Trophoblast cell (in vitro differentiated cells and primary cell): ENCODE measurements at regions not wholly inside any gene's neighbourhood (a gene's known extent, or its start where the extent isn't known, plus 50 kb on each side); places are given as distances from the start of the nearest gene placed in this dataset.

ENCODE experiments used
- DNase-seq, 2 donors: peaks; one replicate each; pipeline ENCODE4 v3.0.0-alpha.2; 2016
- H2AFZ ChIP-seq: 2 replicates; pipeline ENCODE4 v1.6.1; 2013; ENCODE audit warnings: low read length, moderate library complexity, mild to moderate bottlenecking; ENCODE audit not compliant: insufficient read depth, poor library complexity
- H2AK5ac ChIP-seq: 2 replicates; pipeline ENCODE4 v1.6.1; 2013; ENCODE audit warnings: mild to moderate bottlenecking, low read length
- H2BK120ac ChIP-seq: 2 replicates; pipeline ENCODE4 v1.6.1; 2013; ENCODE audit warnings: low read length, mild to moderate bottlenecking, moderate library complexity; ENCODE audit not compliant: insufficient read depth, poor library complexity
- H2BK12ac ChIP-seq: 2 replicates; pipeline ENCODE4 v1.6.1; 2013; ENCODE audit warnings: mild to moderate bottlenecking, low read length, moderate library complexity
- H2BK5ac ChIP-seq: 2 replicates; pipeline ENCODE4 v1.6.1; 2013; ENCODE audit warnings: low read length, low read depth, moderate library complexity, mild to moderate bottlenecking; ENCODE audit not compliant: poor library complexity
- H3K14ac ChIP-seq: 2 replicates; pipeline ENCODE4 v1.6.1; 2013; ENCODE audit warnings: mild to moderate bottlenecking, low read length
- H3K18ac ChIP-seq: 2 replicates; pipeline ENCODE4 v1.6.1; 2013; ENCODE audit warnings: mild to moderate bottlenecking, low read length
- H3K23ac ChIP-seq: 2 replicates; pipeline ENCODE4 v1.6.1; 2013; ENCODE audit warnings: low read length
- H3K27ac ChIP-seq: 2 replicates; pipeline ENCODE4 v1.5.1; 2013; ENCODE audit warnings: low read depth, mild to moderate bottlenecking, inconsistent platforms, low read length, moderate library complexity
- H3K27me3 ChIP-seq: 2 replicates; pipeline ENCODE4 v1.6.1; 2013; ENCODE audit warnings: inconsistent platforms, mild to moderate bottlenecking, low read length, moderate library complexity; ENCODE audit not compliant: insufficient read depth
- H3K36me3 ChIP-seq, 2 experiments: 1 replicate in 1 of 2; 2 replicates in 1 of 2; pipeline ENCODE4 v1.6.1; 2013; ENCODE audit warnings: low read length in 2 of 2, mild to moderate bottlenecking in 2 of 2, moderate library complexity in 1 of 2; ENCODE audit not compliant: insufficient read depth in 2 of 2, control insufficient read depth in 1 of 2
- H3K4ac ChIP-seq: 2 replicates; pipeline ENCODE4 v1.6.1; 2013; ENCODE audit warnings: low read depth, mild to moderate bottlenecking, low read length, moderate library complexity
- H3K4me1 ChIP-seq, 2 experiments: 1 replicate in 1 of 2; 2 replicates in 1 of 2; pipeline ENCODE4 v1.6.1; 2013; ENCODE audit warnings: low read length in 2 of 2, mild to moderate bottlenecking in 2 of 2, moderate library complexity in 1 of 2; ENCODE audit not compliant: insufficient read depth in 2 of 2, control insufficient read depth in 1 of 2
- H3K4me2 ChIP-seq: 2 replicates; pipeline ENCODE4 v1.6.1; 2013; ENCODE audit warnings: inconsistent platforms, mild to moderate bottlenecking, low read length, moderate library complexity
- H3K4me3 ChIP-seq: 2 replicates; pipeline ENCODE4 v1.5.1; 2013; ENCODE audit warnings: mild to moderate bottlenecking, low read depth, low read length, inconsistent platforms
- H3K79me1 ChIP-seq: one replicate; pipeline ENCODE4 v1.6.1; 2013; ENCODE audit warnings: low read length
- H3K79me2 ChIP-seq: 2 replicates; pipeline ENCODE4 v1.6.1; 2013; ENCODE audit warnings: low read length, mild to moderate bottlenecking; ENCODE audit not compliant: control insufficient read depth, insufficient read depth, poor library complexity
- H3K9ac ChIP-seq: 2 replicates; pipeline ENCODE4 v1.6.1; 2013; ENCODE audit warnings: mild to moderate bottlenecking, low read length
- H3K9me3 ChIP-seq: 2 replicates; pipeline ENCODE4 v1.6.1; 2013; ENCODE audit warnings: low read depth, mild to moderate bottlenecking, control low read depth, inconsistent platforms, low read length; ENCODE audit not compliant: insufficient read depth
- H4K12ac ChIP-seq: 2 replicates; pipeline ENCODE4 v1.6.1; 2013; ENCODE audit warnings: low read depth, mild to moderate bottlenecking, low read length, moderate library complexity
- H4K8ac ChIP-seq: 2 replicates; pipeline ENCODE4 v1.6.1; 2013; ENCODE audit warnings: low read depth, mild to moderate bottlenecking, low read length, moderate library complexity
- H4K91ac ChIP-seq: one replicate; pipeline ENCODE4 v1.6.1; 2013; ENCODE audit warnings: low read depth, mild to moderate bottlenecking, low read length, moderate library complexity
- WGBS: extraction: QIAGEN DNeasy Blood & Tissue Kit; methylation state at CpG from one replicate; pipeline ENCODE4 v1.1.7; 2013; ENCODE audit warnings: missing lambda C conversion rate; ENCODE audit not compliant: insufficient read length, insufficient coverage; ENCODE audit errors: extremely low coverage; 5-methylcytosine and 5-hydroxymethylcytosine counted together

DNA sequence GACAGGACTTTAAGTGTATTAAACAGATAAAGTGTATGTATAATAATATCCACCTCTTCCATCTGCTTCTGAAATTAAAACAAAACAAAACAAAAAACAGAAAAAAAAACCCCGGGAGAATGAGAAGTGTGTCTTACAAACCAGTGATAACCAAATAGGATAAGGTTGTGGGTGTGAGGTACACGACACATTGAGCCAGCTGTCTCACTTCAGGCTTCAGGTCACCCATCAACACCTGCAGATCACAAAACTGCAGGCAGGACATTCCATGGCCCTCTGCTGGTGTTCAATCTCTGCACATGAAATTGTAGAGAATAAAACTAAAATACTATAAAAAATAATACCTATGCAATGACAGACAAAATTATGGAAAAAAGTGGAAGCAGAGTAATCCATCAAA lies 339.9 kb downstream of the SFMBT2 start:
- Histone ChIP-seq H3K14ac (no peak overlapping the region), H2AFZ (no peak overlapping the region), H4K91ac (no peak overlapping the region), H3K18ac (no peak overlapping the region), H2BK12ac (no peak overlapping the region), H3K27ac (no peak overlapping the region), H3K27me3 (no peaks in the 10 kb centered on the region), H3K79me1 (no peaks in the 10 kb centered on the region), H3K4me2 (no peak overlapping the region), H3K4ac (no peak overlapping the region), H3K36me3 (no peaks in the 10 kb centered on the region), H2AK5ac (no peak overlapping the region), H3K23ac (no peak overlapping the region), H3K9ac (no peak overlapping the region), H2BK120ac (no peak overlapping the region), H3K79me2 (no peaks in the 10 kb centered on the region), H3K4me1 (no peaks in the 10 kb centered on the region), H4K8ac (no peak overlapping the region), H4K12ac (no peak overlapping the region), H3K9me3 (peaks cover 3% of the 10 kb centered on the region), H2BK5ac (no peak overlapping the region), H3K4me3 (no peak overlapping the region)
- DNase-seq: no peak
- no CpG with 5 or more reads among the region's 2 CpGs for WGBS

DNA sequence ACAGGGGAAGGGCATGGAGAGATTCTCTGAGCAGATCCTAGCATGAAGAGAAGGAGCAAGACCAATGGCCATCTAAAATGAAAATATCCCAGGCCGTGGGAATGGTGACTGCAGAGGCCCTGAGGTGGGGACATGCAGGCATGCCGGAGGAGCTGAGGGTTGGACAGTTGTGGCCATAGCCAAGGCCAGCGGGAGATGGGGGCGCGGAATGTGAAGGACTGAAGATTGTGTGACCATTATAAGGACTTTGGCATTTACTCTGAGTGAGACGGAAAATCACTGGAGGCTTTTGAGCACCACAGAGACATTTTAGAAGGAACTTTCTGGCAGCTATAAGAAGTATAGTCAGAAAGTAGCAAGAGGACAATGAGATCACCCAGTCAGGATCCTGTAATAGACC lies 341.1 kb downstream of the SFMBT2 start:
- no peak overlapping the region for H2AFZ ChIP-seq
- H3K79me1 ChIP-seq: no peaks in the 10 kb centered on the region
- DNase-seq: peak; percentile 53 to 76
- no peak overlapping the region for H3K27ac ChIP-seq
- H3K4me2 ChIP-seq: no peak overlapping the region
- no peaks in the 10 kb centered on the region for H3K9me3 ChIP-seq
- WGBS: no CpG with 5 or more reads among the region's 6 CpGs
- H2AK5ac ChIP-seq: no peak overlapping the region
- no peak overlapping the region for H3K4me3 ChIP-seq
- H3K9ac ChIP-seq: no peak overlapping the region
- H3K23ac ChIP-seq: no peak overlapping the region
- H4K12ac ChIP-seq: no peak overlapping the region
- H3K14ac ChIP-seq: no peak overlapping the region
- no peaks in the 10 kb centered on the region for H3K27me3 ChIP-seq
- no peak overlapping the region for H4K8ac ChIP-seq
- H3K4ac ChIP-seq: no peak overlapping the region
- no peaks in the 10 kb centered on the region for H3K36me3 ChIP-seq
- no peak overlapping the region for H3K18ac ChIP-seq
- H4K91ac ChIP-seq: no peak overlapping the region
- H2BK5ac ChIP-seq: no peak overlapping the region
- no peak overlapping the region for H2BK12ac ChIP-seq
- H3K4me1 ChIP-seq: no peaks in the 10 kb centered on the region
- H2BK120ac ChIP-seq: no peak overlapping the region
- H3K79me2 ChIP-seq: no peaks in the 10 kb centered on the region

DNA sequence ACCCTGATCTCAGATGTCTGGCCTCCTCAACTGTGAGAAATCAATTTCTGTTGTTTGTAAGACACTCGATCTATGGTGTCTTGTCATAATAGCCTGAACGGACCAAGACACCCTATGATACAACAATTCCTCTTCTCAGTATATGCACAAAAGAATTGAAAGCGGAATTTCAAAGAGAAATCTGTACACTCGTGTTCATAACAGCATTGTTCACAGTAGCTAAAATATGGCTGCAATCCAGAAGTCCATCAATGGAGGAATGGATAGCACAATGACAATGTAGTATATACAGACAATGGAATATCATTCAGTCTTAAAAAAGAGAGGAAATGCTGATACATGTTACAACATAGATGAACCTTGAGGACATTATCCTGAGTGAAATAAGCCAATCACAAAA lies 354.6 kb downstream of the SFMBT2 start:
- H2AFZ ChIP-seq: no peak overlapping the region
- no peak overlapping the region for H3K4ac ChIP-seq
- H3K4me1 ChIP-seq: no peaks in the 10 kb centered on the region
- WGBS: no CpG with 5 or more reads among the region's 4 CpGs
- no peak for DNase-seq
- no peaks in the 10 kb centered on the region for H3K36me3 ChIP-seq
- no peak overlapping the region for H2BK12ac ChIP-seq
- H4K12ac ChIP-seq: no peak overlapping the region
- H3K9ac ChIP-seq: no peak overlapping the region
- no peaks in the 10 kb centered on the region for H3K27me3 ChIP-seq
- no peak overlapping the region for H4K8ac ChIP-seq
- no peak overlapping the region for H3K14ac ChIP-seq
- H3K79me1 ChIP-seq: no peaks in the 10 kb centered on the region
- H3K79me2 ChIP-seq: no peaks in the 10 kb centered on the region
- no peak overlapping the region for H3K4me3 ChIP-seq
- H3K18ac ChIP-seq: no peak overlapping the region
- no peaks in the 10 kb centered on the region for H3K9me3 ChIP-seq
- H2AK5ac ChIP-seq: no peak overlapping the region
- no peak overlapping the region for H3K27ac ChIP-seq
- H2BK5ac ChIP-seq: no peak overlapping the region
- no peak overlapping the region for H4K91ac ChIP-seq
- no peak overlapping the region for H2BK120ac ChIP-seq
- no peak overlapping the region for H3K23ac ChIP-seq
- H3K4me2 ChIP-seq: no peak overlapping the region

DNA sequence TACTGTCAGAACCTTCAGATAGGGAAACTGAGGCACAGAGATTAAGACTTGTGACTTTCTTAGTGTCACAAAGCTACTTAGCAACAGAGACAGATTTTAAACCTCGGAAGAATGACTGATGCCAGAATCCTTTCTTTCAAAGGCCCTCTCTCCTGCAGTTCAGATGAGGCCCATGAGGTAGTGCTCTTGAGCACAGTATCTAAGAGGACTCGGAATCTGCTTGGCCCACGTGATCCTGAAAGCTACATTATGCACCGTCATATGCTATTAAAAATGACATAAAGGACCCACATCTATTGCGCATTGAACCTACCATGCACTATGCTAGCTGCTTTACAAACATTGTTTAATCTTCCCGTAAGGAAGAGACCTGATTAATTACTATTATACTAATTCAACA lies 355.9 kb downstream of the SFMBT2 start:
- no peaks in the 10 kb centered on the region for H3K4me1 ChIP-seq
- DNase-seq: no peak
- H2AK5ac ChIP-seq: no peak overlapping the region
- H4K8ac ChIP-seq: no peak overlapping the region
- H4K12ac ChIP-seq: no peak overlapping the region
- H3K36me3 ChIP-seq: no peaks in the 10 kb centered on the region
- H3K23ac ChIP-seq: no peak overlapping the region
- H3K4me3 ChIP-seq: no peak overlapping the region
- no peaks in the 10 kb centered on the region for H3K79me1 ChIP-seq
- H3K4ac ChIP-seq: no peak overlapping the region
- no peak overlapping the region for H3K14ac ChIP-seq
- no peak overlapping the region for H3K27ac ChIP-seq
- H2BK120ac ChIP-seq: no peak overlapping the region
- H3K27me3 ChIP-seq: no peaks in the 10 kb centered on the region
- H2AFZ ChIP-seq: no peak overlapping the region
- H3K9me3 ChIP-seq: no peaks in the 10 kb centered on the region
- no CpG with 5 or more reads among the region's 6 CpGs for WGBS
- no peak overlapping the region for H3K18ac ChIP-seq
- H3K9ac ChIP-seq: no peak overlapping the region
- no peak overlapping the region for H4K91ac ChIP-seq
- H2BK5ac ChIP-seq: no peak overlapping the region
- H3K4me2 ChIP-seq: no peak overlapping the region
- H2BK12ac ChIP-seq: no peak overlapping the region
- H3K79me2 ChIP-seq: no peaks in the 10 kb centered on the region
